ENCODE measurements at regions not wholly inside any gene's neighbourhood (a gene's known extent, or its start where the extent isn't known, plus 50 kb on each side); places are given as distances from the start of the nearest gene placed in this dataset.

- Histone ChIP-seq H3K27ac (ENCODE audit: low read length) (no peak overlapping the region), H3K36me3 (ENCODE audit: control insufficient read depth, insufficient read depth, low read length) (no peaks in the 10 kb centered on the region), H3K9me3 (ENCODE audit: control insufficient read depth, insufficient read depth, low read depth, low read length) (no peaks in the 10 kb centered on the region), H3K4me3 (ENCODE audit: low read depth in 2 of 2, low read length in 2 of 2) (no peak overlapping the region), H3K27me3 (ENCODE audit: control insufficient read depth, insufficient read depth, low read length) (no peaks in the 10 kb centered on the region), H3K4me1 (ENCODE audit: control insufficient read depth, insufficient read depth, low read length) (no peaks in the 10 kb centered on the region)
- TF ChIP-seq SIN3A (IDR thresholded peaks at IDR 0.05; ENCODE audit: borderline replicate concordance, insufficient read depth, low read depth, low read length), result no peak
- TF ChIP-seq, protein P1, sequence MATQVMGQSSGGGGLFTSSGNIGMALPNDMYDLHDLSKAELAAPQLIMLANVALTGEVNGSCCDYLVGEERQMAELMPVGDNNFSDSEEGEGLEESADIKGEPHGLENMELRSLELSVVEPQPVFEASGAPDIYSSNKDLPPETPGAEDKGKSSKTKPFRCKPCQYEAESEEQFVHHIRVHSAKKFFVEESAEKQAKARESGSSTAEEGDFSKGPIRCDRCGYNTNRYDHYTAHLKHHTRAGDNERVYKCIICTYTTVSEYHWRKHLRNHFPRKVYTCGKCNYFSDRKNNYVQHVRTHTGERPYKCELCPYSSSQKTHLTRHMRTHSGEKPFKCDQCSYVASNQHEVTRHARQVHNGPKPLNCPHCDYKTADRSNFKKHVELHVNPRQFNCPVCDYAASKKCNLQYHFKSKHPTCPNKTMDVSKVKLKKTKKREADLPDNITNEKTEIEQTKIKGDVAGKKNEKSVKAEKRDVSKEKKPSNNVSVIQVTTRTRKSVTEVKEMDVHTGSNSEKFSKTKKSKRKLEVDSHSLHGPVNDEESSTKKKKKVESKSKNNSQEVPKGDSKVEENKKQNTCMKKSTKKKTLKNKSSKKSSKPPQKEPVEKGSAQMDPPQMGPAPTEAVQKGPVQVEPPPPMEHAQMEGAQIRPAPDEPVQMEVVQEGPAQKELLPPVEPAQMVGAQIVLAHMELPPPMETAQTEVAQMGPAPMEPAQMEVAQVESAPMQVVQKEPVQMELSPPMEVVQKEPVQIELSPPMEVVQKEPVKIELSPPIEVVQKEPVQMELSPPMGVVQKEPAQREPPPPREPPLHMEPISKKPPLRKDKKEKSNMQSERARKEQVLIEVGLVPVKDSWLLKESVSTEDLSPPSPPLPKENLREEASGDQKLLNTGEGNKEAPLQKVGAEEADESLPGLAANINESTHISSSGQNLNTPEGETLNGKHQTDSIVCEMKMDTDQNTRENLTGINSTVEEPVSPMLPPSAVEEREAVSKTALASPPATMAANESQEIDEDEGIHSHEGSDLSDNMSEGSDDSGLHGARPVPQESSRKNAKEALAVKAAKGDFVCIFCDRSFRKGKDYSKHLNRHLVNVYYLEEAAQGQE (IDR thresholded peaks at IDR 0.05; ENCODE audit: insufficient read depth in 1 of 2, low read depth in 2 of 2, low read length in 1 of 2), result no peak
- CTCF ChIA-PET, result no interaction called here
- POLR2A ChIA-PET, result no interaction called here
- DNase-seq (ENCODE audit: low read depth, low spot score), result no peak
- no TSS peak for BruUV-seq (replicated peaks)
- in situ Hi-C loops (cut with HindIII; ENCODE audit: low pct_unique_long_range_greater_than_20kb, low sequenced_read_pairs), result no loop called here
- intact Hi-C loops (cut with micrococcal nuclease; ENCODE audit: unreplicated experiment), result no loop called here
- no peak for ATAC-seq
Observed at GRCh38 chr9:14421291-14421690, 107.3 kb upstream of the NFIB start.

DNA sequence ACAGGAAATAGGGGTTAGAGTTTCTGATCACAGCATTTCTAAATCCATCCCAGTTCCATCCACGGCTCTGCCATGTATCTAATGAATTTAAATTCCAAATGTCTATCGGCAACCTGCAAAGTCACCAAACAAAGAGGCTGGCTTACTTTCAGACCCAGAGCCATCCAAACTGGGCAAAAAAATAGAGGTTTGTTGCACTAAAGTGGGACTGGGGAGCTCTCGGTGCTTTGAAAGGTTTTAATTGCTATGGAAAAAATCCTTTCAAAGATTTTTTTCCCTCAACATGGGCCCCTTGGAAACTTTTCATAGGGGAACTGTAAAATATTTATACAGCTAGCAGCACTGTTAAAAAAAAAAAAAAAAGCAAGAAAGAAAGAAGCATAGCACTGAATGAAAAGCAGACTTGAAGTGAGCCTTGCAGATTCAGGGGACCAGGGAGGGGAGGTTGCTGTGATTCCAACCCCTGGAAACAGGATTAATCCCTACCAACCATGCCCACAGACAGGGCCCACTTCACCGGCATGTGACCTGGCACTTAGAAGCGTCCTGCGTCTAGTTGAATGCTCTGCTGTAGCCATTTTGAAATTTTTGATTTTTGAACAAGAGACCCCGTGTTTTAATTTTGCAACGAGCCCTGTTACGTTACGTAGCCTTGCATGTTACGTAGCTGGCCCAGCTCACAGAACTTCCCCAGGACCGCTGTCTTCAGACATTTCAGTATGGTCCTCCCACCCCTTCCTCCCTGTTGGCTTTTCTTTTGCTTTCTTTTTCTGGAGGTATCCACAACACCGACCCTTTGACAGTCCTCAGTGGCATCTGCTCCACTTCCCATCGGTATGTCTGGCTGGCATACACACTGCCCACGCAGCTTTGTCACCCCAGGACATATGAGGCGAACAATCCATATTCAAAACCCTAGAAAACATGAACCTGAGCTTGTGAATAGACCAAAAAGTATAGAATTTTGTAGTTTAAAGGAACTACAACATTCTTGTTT is 105.3 kb upstream of the NFIB start:
- in situ Hi-C loops (cut with HindIII; ENCODE audit: low pct_unique_long_range_greater_than_20kb, low sequenced_read_pairs) (no loop called here), intact Hi-C loops (cut with micrococcal nuclease; ENCODE audit: unreplicated experiment) (no loop called here)
- no peak overlapping the region for H3K27ac ChIP-seq (ENCODE audit: low read length)
- no peak overlapping the region for H3K4me3 ChIP-seq (ENCODE audit: low read depth in 2 of 2, low read length in 2 of 2)
- TF ChIP-seq POLR2AphosphoS5 (IDR thresholded peaks at IDR 0.05; ENCODE audit: low read depth, low read length) (no peak), TCF7L2 (IDR thresholded peaks at IDR 0.05; ENCODE audit: low read depth, low read length) (no peak), CTCF (IDR thresholded peaks at IDR 0.05) (no peak), SIN3A (IDR thresholded peaks at IDR 0.05; ENCODE audit: borderline replicate concordance, insufficient read depth, low read depth, low read length) (no peak)
- TF ChIP-seq, protein P1 (IDR thresholded peaks at IDR 0.05; ENCODE audit: insufficient read depth in 1 of 2, low read depth in 2 of 2, low read length in 1 of 2), result no peak
- H3K4me1 ChIP-seq (ENCODE audit: control insufficient read depth, insufficient read depth, low read length), result no peaks in the 10 kb centered on the region
- no peak for ATAC-seq
- POLR2A ChIA-PET, result no interaction called here
- H3K9me3 ChIP-seq (ENCODE audit: control insufficient read depth, insufficient read depth, low read depth, low read length), result no peaks in the 10 kb centered on the region
- no peaks in the 10 kb centered on the region for H3K27me3 ChIP-seq (ENCODE audit: control insufficient read depth, insufficient read depth, low read length)
- CTCF ChIA-PET, result no interaction called here
- no peaks in the 10 kb centered on the region for H3K36me3 ChIP-seq (ENCODE audit: control insufficient read depth, insufficient read depth, low read length)
- no peak for DNase-seq (ENCODE audit: low read depth, low spot score)
- BruUV-seq (replicated peaks), result no TSS peak
